H54 (cell line): ENCODE measurements at regions not wholly inside any gene's neighbourhood (a gene's known extent, or its start where the extent isn't known, plus 50 kb on each side); places are given as distances from the start of the nearest gene placed in this dataset.

Experiments used
- DNase-seq: peaks from one replicate; pipeline ENCODE4 v3.0.0; 2011; ENCODE audit warnings: low spot score, mixed read lengths; ENCODE audit not compliant: insufficient read length
- FAIRE-seq: peaks from 3 replicates; lab custom pipeline; 2011; peaks lifted over from hg19 to GRCh38; lab: Jason Lieb, UNC
- POLR2A ChIP-seq: IDR thresholded peaks from 2 replicates; pipeline ENCODE4 v1.6.1; 2011; ENCODE audit warnings: low read depth, mild to moderate bottlenecking, low read length

DNA sequence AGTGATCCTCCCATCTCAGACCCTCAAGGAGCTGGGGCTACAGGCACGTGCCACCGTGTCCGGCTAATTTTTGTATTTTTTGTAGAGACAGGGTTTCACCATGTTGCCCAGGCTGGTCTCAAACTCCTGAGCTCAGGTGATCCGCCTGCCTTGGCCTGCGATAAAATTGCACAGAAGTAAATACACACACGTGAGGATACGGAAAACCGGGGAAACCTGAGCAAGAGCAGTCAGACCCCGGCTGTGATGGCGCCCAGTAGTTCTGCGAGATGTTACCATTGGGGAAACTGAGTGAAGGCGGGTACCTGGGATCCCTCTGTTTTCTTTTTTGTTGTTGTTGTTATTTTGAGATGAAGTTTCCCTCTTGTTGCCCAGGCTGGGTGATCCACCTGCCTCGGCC is 114.9 kb downstream of the C9orf50 start:
- TF ChIP-seq POLR2A: no peak
- FAIRE-seq: no peak
- DNase-seq: no peak

DNA sequence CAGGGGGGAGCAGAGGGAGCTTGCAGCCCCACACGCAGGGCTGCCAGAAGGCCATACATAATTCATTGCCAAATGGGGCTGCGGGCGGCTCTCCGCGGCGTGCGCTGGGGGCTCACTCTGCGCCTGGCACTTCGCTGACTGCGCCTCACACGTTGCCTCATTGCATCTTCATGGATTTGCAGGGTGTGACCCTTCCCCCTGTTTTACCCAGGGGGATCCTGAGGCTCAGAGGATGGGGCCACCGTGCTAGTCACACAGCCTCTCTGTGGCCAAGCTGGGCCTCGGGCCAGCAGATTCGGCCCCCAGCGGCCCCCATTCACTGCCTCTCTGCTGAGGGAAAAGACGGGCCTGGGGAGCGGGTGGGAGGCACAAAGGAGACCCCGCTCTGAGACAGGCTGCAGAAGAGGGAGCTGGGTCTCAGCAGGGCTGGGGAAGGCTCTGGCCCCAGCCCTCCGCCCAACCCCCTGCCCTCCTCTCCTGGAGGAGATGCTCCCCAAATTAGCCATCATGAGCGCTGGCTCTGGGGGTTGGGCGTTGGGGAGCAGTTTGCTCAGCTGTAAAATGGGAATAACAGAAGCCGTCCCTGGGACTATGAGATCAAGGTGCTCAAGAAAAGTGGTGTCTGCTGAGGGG is 115.5 kb downstream of the C9orf50 start:
- DNase-seq (no peak), FAIRE-seq (no peak)
- no peak for TF ChIP-seq POLR2A

DNA sequence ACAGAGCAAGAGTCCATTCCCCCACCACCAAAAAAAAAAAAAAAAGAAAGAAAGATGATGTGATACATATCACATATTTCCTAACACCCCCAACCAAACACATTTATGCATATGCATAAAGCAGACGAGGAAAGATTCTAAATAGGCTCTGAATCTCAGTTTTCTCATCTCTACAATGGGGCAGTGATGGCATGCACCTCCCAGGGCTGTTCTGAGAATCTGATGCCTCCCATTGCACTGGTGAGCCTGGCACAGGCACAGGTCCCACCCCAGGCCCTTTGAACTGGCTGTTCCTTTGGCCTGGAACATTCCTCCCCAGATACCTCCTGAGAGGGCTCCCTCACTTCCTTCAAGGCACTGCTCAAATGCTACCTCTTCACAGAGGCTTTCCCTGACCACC is 116.5 kb downstream of the C9orf50 start:
- DNase-seq: no peak
- no peak for FAIRE-seq

DNA sequence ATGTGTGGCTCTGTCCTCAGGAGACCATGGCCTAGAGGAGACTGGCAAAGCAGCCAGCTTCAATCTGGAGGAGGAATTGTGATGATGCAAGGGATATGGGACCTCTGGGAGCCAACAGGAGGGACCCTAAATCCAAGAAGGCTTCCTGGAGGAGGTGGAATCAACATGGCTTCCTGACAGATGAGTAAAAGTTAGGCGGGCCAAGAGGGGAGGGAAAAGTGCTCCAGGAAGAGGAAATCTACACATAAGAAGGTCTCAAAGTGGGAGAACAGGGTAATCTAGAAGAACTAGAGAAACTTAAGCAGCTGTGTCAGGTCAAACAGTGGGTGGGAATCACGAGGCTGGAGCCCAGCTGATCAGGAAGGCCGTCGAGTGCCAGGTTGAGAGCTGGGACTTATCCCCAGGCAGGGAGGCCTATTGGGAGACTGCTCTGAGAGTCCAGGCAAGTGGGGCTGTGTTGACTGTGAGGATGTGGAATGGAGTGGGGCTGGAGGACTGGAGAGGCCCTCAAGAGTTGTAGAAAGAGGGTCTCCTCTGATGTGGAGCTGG is 119.1 kb downstream of the C9orf50 start:
- DNase-seq (no peak), FAIRE-seq (no peak)
- TF ChIP-seq POLR2A: no peak

More for the DNA sequence above, 116.5 kb downstream of the C9orf50 start:
- TF ChIP-seq POLR2A: no peak

DNA sequence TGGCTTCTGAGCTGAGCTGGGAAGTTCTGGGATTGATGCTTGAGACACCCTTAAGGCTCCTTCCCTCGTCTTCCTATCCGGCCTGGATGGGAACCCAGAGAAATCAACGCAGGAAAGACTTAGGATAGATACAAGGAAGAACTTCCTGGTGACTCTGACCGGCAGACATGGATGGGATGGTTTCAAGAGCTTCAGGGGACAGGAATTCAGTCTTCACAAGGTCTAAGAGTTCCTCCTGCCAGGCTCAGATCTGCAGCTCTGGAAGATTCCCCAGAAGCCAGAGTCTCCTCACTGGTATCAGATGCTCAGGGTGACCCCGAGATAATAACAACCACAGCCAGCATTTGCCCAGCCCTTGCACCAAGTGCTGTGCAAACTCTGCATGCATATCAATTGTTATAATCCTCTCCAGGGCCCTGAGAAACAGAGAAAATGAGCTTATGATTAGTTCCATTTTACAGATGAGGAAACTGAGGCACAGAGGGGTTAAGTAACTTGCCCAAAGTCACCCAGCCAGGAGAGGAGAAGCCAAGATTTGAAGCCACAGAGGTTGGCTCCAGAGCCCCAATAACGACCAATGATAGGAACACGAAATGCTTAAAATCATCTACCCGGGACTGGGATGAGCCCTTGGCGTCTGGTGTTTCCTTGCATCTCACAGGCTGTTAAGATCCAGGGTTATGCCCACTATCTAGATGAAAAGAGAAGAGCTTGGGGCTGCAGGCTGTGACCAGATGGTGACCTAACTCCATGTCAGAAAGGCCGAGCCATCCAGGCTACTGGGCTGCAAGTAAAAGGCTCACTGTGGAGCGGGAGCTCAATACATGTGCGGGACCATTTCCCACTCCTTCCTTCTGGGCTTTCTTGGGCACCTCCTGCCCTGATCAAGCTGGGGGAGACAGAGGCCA is 119.8 kb downstream of the C9orf50 start:
- TF ChIP-seq POLR2A: no peak
- FAIRE-seq (no peak), DNase-seq (no peak)

DNA sequence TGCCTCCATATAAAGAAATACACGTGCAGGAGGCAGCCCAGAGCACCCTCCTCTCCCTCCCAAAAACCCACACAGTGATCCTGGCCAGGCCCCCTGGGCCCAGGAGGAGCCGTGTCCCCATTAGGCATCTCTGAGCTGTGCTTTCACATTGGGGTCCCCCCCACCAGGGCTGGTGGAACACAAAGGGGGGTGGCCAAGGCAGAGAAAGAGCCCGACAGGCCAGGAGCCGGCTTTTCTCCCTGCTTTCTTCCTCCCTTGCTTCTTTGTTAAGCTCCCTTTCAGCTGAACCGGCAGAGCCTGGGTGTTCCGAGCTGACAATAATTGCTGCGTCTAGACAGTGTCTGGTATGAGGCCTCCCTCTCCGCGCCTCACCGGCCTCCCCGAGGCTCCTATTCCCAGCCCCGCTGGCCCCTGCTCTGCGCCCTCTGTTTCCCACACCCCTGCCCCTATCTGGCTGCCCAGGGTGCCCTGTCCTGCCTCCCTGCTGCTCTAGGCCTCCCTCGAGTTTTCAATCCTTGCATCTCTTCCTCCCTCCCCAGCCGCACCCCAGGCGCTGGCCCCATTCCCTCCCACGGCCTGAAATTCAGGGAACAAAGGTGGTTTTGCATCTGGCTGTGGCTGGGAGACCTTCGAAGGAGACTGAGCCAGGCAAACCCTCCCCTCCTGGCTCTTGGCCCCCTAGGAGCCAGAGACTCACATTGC is 120.6 kb downstream of the C9orf50 start:
- DNase-seq (no peak), FAIRE-seq (no peak)
- TF ChIP-seq POLR2A: no peak

DNA sequence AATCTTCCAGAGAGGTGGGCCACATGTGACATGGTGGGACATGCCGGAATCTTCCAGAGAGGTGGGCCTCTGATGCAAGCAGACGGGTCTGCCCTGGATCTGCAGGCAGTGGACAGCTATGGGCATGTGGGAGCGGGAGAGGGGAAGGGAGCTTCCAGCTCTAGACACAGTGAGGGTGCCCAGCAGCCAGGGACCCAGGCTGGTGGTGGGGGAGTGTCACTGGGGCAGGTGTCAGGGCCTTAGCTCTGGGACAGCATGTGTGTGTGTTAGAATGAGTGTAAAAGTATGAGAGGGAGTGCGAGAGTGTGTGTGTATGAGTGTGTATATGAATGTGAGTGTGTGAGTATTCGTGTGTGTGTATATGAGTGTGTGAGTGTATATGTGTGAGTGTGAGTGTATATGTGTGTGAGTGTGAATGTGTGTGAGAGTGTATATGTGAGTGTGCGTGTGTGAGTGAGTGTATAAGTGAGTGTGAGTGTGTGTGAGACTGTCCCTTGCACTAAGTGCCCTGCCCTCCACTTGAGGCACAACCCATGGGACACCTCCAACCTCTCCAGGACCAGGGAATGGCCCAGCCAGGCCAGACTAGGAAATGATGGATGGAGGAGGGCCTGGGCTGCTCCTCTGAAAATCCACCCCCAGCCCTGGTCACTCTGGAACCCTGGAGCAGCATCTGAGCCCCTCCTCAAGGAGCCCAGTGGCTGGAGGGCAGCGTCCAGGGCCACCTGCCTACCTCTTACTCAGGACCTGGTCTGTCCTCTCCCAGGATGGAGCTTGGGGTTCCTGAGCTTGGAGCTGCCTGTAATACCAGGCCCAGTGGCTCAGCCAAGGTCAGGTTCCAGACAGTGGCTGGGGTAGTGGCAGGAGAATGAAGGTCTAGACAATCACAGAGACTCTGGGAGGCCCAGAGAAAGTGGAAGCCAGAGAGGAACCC is 122.2 kb downstream of the C9orf50 start:
- FAIRE-seq (no peak), DNase-seq (no peak)
- TF ChIP-seq POLR2A: 0 out of 2 replicates have a peak, but pooled peaks have one; percentile 1

DNA sequence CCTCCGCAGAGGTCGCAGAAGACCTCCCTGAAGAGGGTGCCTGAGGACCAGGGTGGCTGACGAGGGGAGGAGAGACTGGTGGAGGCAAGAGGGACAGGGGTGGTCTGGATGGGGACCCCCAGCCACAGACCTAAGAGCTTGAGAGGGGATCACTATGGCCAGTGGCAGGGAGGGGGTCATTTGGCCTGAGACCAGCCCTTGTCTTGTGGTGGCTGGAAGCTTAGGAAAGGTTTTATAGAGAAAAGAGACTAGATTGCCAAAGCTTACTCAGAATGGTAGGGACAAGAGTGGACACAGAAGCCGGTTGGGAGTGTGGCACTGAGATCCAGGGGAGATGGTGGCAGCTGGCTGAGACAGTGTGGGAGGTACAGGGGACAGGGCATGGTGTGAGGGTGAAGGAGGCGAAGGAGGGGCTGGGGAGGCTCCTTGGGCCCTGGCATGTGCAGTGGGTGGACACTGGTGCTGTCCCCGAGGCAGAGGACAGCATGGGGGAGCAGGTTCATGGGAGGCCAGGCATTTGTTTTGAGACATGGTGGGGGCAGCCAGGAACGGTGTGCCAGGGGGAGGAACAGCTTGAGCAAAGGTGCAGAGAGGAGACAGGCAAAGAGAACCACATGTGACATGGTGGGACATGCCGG is 123.0 kb downstream of the C9orf50 start:
- no peak for FAIRE-seq
- DNase-seq: no peak
- peak; percentile 31; the same call in 1 of the 2 replicates for TF ChIP-seq POLR2A

DNA sequence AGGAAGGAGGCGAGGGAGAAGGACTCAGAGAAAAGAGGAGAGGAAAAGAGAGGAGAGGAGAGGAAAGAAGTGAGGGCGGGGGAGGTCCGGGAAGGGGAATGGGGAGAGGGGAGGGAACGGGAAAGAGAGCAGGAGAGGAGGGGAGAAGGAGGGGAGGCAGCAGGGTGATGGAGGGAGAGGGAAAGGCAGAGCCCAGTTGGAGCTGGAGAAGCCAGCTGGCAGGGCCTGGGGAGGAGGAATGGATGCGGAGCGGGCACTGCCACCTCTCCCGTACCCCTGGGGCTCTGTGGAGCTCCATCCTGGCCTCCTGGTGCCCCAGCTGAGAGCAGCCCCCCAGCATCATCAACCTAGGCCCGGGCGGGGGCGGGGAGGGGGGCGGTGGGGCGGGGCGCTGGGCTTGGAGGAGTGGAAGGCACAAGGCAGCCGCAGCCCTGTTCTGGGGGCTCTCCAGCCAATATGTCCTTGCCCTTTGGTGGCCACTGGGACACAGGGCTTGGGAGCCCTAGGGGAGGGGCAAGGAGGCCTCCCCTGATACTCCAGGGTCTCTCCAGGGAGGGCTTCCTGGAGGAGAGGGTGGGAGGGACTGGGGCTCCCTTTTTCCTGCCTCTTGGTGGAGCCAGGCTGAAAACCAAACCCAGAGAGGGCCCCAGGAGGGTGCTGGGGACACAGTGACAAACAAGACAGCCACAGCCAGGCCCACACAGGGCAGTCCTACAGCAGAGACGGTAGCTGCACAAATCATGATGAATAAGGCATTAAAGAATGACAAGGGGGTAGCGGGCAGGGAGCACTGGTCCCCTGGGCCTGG is 123.7 kb downstream of the C9orf50 start:
- DNase-seq: no peak
- FAIRE-seq: no peak
- no peak for TF ChIP-seq POLR2A

DNA sequence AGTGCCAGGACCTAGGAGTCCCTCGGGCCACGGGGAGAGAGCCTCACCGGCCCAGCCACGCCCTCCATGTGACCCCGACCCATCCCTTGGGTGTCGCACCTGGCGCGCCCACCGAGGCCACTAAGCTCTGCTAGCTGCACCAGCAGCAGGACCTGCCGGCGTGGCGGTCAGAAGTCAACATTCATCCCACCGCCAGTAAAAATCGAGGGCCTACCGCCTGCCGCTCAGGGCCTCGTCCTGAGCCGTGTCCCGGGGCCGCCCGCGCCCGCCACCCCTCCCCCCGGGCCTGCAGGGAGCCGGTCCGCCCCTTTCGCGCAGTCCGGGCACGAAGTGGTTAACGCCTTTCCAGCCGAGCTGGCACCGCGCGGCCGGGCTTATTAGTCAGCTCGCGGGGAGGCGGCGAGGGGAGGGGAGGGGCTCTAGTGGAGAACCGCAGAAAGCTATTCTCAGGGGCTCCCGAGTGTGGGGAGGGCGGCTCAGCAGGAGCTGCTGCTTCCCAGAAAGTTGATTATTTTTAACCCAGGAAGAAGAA is 124.4 kb downstream of the C9orf50 start:
- peak; percentile 17; the same call in 1 of the 2 replicates for TF ChIP-seq POLR2A
- no peak for FAIRE-seq
- no peak for DNase-seq

DNA sequence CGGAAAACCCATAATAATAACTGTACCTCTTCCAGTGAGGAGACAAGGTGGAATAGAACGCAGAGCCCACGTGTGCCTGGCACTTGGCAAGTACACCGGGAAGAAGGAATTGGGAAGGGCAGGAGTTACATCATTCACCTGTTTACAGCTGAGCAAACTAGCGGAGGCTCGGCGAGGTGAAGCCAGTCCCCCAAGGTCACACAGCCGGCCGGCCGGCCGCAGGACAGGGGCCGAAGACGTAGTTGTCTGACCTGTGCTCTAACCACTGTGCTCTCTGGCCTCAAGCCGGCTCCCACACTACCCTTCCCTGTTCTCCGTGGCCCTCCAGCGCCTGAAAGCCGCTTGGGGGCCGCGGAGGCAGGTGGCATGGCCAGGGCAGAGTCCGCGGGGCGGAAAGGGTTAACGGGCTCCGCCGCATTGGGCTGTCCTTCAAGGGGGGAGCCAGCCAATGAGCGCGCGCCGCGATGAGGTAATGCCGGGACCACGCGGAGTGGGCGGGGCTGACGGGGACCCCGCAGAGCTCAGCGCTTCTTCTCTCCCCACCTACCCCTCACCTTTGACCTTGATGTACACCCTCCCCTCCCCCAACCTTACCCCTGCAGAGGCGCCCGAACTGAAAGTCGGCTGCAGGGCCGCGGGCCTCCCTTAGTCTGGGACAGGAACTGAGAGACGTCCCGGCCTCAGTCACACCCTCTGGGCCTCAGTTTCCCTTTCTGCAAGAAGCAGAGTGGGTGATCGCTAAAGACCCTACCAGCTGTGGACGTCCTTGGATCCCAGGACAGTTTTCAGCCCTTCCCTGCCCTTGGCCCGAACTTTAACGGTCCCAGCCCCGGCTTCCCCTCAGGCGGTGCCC is 125.1 kb downstream of the C9orf50 start:
- DNase-seq (peak; percentile 75), FAIRE-seq (no peak)
- no peak for TF ChIP-seq POLR2A
